Stimulated activated CD4-positive, alpha-beta T cell treated with anti-CD3 and anti-CD28 coated beads, Interleukin-12 subunit alpha, Interleukin-12 subunit beta, amount 100 ng/mL, for 4 hours (primary cell): ENCODE measurements at regions not wholly inside any gene's neighbourhood (a gene's known extent, or its start where the extent isn't known, plus 50 kb on each side); places are given as distances from the start of the nearest gene placed in this dataset.

Source experiments
- DNase-seq: peaks from one replicate; pipeline ENCODE4 v3.0.0-alpha.2; 2020

DNA sequence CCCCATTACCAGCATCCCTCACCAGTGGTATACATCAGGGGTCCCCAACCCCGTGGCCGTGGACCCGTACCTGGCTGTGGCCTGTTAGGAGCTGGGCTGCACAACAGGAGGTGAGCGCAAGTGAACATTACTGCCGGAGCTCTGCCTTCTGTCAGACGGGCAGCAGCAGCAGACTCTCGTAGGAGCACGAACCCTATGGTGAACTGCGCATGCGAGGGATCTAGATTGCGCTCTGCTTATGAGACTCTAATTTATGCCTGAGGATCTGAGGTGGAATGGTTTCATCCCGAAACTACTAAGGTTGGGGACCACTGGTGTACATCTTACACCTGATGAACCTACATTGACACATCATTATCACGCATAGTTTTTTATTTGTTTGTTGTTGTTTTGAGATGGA, 52.8 kb upstream of the DHX15 start:
- DNase-seq = no peak

DNA sequence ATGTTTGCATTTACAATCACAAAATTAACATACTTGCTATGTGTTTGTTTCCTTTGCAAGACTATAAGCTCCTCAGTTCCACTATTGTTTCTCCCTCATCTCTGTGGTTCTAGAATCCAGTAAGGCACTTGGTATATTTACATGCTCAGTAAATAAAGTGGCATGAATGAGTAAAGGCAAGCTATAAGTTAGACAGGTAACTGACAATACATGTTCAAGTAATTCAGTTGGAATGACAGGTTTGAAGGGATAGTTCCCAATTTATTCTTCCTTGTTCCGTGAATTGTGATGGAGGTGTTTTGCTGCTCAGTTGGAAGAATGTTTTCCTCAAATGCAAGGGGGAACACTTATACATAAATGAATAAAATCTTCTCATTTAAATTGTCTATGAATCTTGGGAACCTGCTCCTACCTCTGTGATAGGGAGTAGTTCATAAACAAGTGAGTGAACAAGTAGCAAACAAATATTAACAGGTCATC, 54.1 kb upstream of the DHX15 start:
- no peak for DNase-seq

DNA sequence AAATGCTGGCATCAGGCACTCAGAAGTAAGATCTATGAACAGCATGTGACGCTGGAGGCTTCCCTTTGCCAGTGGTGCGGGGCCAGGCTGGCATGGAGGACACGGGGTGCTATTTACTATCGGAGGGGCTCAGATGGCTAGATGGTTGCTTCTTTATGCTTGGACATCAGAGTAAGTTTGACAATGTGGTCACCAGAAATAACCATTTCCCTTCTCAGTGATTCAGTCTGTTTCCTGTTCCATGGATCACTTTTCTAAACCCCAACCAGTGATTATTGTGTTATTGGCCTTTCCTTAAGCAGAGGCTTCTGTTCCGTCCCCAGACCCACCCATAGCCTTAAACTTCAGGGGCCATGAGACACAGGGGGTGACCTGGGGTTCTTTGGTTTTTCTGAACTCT, 55.4 kb upstream of the DHX15 start:
- DNase-seq = no peak

DNA sequence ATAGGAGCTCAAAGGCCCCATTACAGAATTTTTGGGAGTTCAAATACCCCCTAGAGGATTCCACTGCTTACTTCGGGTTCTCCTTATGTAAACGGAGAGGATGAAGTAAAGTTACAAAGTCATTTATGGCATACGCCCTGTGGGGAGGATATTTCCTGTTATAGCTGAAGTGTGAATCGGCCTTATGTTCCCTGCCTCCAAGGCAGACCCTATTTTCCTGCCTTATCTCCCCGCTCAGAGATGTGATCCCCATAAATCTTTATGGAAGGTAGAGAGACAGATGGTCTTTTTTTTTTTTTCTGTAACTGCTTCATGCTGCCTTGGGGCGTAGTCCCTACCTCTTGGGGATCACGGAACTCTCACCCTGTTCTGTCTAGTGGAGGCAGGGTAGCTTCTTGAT, 56.0 kb upstream of the DHX15 start:
- no peak for DNase-seq

DNA sequence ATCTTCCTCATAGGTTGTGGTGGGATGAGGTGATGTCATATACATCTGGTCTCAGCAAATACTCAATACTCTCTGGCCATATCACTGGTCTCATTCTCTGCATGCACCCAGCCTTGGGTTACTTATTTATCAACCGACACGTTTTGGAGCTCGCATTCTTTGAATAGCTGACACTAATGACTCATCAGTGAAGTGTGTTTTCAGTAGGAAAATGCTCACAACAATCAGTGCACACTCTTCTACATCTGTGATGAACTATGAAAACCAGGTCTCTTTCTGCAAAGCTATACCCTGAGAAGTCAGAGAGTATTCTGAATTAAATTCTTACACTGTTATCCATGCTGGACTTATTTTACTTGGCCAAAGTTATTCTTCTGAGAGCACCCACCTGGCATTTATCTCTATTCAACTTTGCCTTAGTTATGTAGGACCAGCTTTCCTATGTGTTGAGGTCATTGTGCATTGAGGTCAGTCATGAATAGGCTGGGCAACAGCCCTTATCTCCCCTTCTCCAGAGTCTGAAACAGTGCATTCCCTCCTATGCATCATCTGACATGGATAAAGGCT, 58.7 kb upstream of the DHX15 start:
- DNase-seq = no peak

DNA sequence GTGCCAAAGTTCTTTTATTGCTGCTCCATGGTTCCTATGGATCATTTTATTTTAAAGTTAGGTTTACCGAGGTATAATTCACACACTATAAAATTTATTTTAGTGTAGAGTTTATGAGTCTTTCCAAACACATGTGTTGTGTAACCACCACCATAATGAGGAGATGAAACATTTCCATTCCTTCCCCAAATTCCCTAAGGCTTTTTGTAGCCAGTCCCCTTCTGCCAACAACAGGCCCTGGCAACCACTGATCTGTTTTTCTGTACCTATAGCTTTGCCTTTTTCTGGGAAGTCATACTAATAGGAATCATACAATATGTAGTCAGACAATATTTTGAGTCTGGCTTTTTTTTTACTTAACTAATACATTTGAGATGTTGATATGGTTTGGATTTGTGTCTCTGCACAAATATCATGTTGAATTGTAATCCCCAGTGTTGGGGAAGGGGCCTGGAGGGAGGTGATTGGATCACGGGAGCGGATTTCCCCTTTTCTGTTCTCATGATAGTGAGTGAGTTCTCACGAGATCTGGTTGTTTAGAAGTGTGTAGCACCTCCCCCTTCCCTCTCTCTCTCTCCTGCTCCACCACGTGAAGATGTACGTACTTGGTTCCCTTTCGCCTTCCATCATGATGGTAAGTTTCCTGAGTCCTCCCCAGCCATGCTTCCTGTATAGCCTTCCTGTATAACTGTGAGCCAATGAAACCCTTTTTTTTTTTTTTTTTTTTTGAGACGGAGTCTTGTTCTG, 59.6 kb upstream of the DHX15 start:
- no peak for DNase-seq

DNA sequence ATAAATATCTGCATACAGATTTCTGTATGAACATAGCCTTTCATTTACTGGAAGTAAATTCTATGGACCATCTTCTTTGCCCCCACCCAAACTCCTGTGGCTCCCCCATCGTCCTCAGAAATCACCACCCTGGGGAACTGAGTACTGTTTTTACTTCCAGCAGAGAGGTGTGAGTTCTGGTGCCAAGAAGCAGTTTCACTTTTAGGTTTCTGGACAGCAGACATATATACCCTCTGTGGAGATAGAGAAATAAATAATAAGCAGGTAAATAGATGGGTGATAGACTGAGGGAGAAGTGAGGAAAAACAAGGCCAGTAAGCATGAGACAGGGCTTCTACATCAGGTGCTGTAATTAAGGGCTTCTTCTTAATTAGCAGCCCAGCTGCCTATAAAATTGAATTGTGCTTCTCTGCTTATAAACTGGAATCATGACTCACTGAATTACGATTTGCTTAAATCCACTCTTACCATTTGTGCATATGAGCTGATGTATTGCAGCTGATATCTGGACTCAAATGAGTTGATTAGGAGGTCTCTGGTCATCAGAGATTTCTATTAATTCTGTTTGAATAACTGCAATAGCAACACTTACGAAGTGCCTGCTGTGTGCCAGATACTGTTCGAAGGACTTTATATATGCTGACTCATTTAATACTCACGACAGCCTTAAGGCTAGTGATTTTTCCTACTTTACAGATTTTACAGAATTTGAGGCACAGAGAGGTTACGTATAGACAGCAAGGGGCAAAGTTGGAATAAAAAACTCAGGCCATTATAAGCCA, 60.8 kb upstream of the DHX15 start:
- DNase-seq = no peak

DNA sequence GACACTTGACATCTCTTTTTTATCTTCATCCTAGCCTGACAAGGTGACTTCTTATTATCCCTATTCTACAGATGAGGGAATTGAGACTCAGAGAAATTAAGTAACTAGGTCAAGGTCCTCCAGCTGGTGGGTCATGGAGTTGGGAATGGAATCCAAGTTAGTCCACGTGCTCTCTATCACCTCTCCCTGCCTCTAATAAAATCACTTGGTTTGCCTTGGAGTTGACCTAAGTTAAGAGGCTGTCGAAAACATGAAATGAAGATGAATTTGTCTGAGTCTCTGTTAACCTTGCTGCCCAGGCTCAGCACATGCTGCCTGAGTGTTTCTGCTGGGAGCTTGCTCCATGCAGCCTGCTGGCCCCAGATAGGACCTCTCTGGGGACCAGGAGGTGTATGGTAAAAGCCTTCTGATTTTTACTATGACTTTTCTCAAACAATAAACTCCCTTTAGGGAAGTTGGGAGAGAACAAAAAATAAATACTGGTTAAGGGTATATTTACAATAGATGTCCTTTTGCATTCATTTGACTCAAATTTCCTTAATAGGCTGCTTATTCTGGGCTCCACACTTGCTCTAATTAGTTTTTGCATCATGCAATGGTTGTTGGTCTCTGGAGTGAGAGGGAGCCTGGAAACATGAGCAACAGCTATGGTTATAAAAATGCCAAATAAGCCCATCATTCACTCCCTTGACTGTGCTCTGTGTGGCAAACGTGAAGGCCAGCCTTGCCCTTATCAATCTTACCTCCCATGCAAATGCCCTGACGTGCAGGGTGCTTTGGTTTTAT, 61.6 kb upstream of the DHX15 start:
- no peak for DNase-seq

DNA sequence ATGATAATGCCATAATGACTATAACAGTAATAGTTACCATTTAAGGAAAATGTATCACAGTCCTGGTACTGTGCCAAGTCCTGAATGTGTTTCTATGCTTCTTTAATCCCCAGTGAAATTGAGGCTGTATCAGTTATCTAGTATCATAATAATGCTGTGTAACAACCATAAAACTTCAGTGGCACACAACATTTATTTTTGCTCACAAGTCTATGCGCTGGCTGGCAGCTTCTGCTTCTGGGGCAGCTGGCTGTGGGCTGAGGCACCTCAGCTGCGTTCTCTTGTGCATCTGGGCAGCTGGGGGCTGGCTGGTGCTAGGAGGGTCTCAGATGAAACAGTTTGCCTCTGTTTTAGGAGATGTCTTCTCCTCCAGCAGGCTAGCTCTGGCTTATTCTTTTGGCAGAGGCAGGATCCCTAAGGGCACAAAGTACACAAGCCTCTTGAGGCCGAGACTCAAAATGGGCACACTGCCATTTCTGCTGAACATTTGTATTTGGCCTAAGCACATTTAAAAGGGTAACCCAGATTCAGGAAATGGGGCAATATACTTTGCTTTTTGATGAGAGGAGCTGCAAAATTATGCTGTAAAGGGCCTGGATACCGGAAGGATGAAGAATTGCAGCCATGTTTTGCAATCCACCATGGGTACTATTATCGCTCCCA, 62.6 kb upstream of the DHX15 start:
- no peak for DNase-seq

DNA sequence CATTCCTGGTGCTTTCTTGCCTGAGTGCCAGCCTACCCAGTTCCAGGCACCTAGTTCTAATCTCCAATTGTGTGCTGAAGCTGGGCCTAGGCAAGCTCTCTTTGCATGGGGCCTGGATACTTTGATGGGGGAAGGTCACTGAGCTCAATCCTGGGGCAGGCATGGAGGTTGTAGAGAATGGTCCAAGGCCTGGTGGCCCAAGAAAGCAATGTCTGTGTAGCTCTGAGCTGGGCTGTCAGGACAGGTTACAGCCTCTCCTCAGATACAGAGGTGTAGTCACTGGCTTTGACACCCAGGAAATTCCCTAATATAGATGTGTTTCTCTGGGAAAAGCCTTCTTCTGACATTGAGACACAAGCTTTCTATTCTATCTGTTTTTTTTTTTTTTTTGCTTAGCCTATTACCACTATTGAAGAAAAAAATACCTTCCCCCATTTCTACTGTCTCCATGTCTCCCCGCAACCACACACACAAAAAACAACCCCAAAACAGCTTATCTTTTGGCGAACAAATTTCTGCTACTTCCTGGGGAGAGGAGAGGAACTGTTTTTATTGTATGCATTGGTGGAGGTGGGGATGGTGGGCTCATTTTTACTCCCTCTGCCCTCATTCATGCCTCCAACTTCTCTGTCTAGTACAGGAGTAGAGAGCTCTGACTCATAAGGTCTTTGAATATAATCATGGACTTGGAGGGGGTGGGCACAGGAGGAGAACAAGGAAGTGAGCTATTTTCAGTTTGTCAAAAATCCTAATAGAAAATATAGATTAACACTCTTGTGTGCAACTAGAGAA, 66.7 kb upstream of the DHX15 start:
- DNase-seq = no peak

DNA sequence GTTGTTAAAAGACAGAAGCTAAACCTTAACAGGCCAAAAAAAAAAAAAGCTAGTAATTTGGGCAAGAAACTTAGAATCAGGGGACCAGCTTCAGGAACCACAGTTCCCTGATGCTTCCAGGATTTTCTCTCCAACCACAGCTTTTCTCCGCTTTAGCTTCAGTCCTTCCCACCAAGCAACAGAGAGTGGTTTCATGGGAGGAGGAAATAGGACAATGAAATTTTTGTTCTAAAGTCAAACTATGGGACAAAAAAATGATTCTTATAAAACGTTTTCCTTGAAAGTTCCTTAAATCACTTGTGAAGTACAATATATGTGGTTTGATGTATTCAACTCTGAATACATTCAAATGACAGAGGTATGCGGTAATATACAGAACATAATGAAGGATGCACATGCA, 71.0 kb upstream of the DHX15 start:
- no peak for DNase-seq

DNA sequence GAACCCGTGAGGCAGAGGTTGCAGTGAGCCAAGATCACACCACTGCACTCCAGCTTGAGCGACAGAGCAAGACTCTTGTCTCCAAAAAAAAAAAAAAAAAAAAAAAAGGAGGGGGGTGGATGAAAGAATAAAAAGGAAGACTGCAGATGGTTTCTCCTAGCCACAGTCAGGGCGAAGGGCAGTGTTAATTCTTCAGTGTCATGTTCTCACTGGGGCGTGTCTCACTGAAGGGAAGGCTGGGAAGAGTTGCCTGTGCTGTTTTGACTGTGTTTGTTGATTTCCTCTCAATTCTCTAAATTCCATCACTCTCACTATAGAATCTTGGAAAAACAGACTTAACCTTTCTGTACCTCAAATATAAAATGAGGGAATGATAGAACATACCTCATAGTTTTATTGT, 71.6 kb upstream of the DHX15 start:
- no peak for DNase-seq

DNA sequence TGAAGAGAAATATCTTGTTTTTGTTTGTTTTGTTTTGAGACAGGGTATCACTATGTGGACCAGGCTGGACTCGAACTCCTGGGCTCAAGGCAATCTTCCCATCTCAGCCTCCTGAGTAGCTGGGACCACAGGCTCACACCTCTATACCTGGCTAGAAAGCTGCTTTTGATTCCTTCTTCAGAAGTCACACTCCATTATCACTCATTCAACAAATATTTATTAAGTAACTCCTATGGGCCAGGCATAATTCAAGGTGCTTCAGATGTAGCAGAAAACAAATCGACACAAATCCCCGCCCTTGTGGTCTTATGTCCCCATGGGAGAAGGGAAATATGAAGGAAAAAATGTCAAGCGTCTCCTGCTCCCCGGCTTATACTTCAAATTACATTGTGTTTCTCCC, 72.6 kb upstream of the DHX15 start:
- no peak for DNase-seq

DNA sequence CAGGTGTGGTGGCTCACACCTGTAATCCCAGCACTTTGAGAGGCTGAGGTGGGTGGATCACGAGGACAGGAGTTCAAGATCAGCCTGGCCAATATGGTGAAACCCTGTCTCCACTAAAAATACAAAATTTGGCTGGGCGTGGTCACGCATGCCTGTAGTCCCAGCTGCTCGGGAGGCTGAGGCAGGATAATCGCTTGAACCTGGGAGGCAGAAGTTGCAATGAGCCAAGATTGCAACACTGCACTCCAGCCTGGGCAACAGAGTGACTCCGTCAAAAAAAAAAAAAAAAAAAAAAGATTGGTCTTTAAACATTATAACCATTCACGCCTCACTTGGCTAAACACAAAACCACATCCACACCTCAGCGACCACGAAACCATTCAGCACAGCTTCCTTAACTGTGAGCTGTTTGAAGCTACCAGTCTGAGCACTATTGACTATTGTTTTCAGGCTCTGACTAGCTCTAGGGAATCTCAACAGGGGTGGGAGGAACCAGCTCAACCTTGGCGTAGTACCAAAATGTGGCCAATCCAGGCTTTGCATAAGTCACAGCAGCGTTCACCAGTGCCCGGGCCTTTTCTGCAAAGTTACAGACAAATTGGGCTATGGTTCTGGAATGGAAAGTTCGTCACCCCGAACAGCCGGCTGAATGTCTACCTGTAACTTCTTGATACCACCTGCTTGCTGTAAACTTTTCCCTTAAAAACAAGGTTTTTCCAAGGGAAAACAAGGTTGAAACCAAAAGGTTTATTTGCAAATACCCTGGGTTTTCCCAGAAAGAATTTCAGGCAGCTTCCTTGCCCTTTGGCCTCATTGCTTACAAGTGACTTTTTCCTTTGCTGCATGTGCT, 73.6 kb upstream of the DHX15 start:
- no peak for DNase-seq

DNA sequence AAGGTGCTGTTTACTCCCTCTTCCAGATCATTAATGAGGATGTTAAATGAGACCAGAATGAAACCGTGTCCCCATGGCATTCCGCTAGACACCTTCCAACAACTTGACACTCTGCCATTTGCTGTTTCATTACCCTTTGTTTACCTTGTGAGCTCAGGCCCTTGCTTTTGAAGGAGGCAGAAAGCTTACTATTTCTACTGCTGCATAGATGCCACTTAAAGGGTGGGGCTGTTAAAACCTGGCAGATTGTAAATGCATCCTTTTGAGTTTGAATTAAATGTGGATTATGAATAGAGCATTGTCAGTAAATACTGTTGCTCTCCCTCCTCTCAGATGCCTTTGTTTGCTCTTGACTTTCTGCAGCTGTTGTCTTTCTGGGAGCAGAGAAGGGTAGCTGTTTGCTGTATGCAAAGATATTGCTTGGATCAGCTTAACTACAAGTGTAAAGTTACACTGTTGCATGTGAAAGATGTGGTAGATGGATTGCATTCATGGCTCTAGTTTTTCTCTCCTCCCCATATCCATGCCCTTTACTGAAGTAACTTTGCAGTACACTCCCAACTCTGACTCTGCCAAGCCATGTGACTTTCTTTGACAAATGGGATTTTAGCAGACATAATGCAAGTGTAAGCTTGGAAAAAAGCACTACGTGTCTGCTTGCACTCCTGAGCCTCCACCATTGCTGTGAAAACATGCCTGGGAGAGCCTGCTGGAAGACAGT, 75.0 kb upstream of the DHX15 start:
- DNase-seq = no peak

DNA sequence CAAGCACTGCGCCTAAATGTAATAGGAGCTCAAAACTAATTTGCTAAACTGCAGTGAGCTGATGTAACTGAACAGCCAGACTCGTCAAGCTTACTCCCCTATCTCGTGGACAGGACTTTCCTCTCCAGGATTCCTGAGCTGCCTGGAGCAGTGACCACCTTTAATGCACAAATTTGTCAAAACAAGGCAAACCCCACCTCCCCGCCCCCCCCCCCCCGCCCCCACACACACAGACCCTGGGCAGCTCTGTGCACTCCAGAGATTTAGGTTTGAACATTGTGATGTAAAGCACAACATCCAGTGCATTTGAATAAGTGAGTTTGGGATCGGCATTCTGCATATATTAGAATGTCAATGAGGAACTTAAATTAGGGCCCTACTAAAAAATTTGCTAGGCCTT, 77.7 kb upstream of the DHX15 start:
- DNase-seq = no peak

DNA sequence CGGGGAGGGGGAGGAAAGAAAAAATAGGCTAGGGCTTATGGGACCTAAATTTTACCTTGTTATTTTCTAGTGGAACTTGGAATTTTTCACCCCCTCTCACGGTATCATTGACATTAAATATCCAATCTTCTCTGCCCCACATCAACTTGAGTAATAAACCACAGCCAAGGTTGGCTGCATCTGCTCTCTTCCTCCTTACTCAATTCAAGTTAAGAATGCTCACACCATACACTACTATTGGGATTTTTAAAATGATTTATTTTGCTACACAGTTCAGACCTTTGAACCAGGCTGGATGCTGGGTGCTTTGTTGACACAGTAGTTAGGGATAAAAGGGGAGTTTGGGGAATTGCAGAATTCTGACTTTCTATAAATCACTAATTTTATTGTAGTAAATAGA, 78.2 kb upstream of the DHX15 start:
- DNase-seq = no peak

DNA sequence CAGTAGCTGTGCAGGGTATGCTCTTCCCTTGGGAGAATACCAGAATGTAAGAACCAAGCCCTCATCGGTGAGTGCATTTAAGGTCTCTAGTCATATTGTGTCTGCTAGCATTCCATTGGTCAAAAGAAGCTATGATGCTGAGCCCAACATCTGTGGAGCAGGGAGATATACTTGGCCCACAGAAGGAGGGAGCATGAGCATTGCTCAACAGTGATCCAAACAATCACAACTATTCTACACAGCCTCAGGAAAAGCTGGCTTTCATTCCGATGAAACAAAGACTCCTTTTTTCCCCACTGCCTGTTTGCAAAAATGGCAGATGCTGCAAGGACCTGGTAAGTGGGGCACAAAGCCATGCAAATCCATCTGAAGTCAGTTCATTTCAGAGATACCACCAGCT, 80.6 kb upstream of the DHX15 start:
- no peak for DNase-seq

DNA sequence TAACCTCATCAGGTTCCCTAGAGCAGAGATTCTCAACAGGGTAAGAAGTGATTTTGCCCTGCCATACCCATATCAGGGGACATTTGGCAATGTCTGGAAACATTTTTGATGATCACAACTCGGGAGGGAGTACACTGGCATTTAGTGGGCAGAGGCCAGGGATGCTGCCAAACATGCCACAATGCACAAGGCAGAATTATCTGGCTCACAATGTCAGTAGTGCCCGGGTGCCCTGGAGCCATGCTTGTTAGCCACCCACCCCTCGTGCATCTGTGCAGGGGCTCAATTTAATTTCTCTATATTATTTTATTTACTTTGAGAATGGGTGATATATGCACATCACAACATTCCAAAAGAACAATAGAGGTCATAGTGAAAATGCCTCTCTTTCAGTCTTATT, 82.0 kb upstream of the DHX15 start:
- DNase-seq = no peak

DNA sequence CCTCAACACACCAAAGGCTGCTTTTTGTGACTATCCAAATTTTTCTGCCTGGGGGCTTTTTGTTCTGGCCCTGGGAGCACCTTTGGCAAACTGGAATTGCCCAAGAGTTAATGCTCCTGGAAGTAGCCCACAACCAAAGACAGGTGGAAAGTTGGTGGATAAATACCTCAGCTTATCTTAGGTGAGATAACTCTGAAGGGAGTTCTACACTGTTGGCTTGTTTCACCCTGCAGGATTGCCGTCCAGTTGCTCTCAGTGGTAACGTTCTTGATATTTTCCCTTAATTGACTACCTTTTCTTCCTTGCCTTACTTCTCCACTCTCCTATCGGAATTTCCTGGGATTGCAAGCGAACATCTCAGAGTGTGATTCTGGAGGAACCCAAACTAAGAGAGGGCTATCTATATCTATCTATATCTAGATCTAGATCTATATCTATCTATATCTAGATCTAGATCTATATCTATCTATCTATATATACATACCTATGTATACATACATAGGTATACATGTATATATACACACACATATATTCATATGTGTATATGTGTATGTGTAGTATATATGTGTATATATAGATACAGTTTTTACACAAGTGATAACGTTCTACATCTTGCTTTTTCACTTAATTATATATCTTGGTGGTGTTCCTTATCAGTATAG, 82.6 kb upstream of the DHX15 start:
- DNase-seq = no peak
